ENCODE measurements at regions not wholly inside any gene's neighbourhood (a gene's known extent, or its start where the extent isn't known, plus 50 kb on each side); places are given as distances from the start of the nearest gene placed in this dataset.

- TF ChIP-seq POLR2A (IDR thresholded peaks at IDR 0.05) (no peak), CTCF (IDR thresholded peaks at IDR 0.05) (no peak)
These were observed 238.4 kb upstream of the OPRM1 start for GRCh38 chr6:153800580-153801188.
